GF-D8 (cell line): ENCODE measurements at regions not wholly inside any gene's neighbourhood (a gene's known extent, or its start where the extent isn't known, plus 50 kb on each side); places are given as distances from the start of the nearest gene placed in this dataset.

Experiments used
- DNase-seq: peaks from one replicate; lab custom pipeline; 2025; lab: John Stamatoyannopoulos, UW

GRCh38 chr3:117304681-117305080, 595.1 kb downstream of the TUSC7 start:
- DNase-seq: no peak

- no peak for DNase-seq
These were observed 596.1 kb downstream of the TUSC7 start for GRCh38 chr3:117305681-117306080.

DNA sequence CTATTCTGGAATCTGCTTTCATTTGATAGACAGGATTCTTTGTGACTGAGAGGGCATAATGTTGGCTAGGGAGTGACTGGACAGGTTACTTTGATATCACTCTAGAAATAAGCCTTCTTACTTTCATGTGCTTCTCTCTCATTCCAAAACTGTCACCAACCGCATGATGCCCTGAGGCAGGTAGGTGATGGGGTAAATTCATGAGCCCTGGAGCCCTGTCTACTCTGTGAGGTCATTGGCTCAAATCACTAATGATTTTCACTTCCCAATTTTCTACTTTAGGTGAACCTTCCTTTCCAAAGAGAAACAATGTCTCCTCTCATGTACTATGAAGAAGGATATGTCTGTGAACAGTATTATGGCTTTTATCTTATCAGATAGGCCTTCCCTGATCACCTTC, 596.7 kb downstream of the TUSC7 start:
- no peak for DNase-seq

DNA sequence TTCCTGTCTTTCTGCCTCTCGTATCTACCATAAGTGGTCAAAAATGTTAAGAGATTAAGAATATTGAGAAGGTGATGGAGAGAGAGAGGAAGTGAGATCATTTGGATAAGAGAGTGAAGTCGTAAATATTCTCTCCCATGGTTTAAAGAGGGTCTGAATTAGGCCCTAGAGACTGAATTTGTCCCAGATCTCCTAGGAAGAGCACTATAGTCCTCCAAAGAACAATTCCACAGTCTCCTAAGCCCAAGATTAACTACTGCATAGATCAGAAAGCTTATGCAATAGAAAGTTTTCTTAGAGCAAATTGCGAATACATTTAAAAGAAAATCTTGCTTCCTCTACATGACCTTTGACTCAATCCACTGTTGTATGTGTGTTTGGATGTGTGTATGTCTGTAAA, 598.8 kb downstream of the TUSC7 start:
- DNase-seq: no peak

DNA sequence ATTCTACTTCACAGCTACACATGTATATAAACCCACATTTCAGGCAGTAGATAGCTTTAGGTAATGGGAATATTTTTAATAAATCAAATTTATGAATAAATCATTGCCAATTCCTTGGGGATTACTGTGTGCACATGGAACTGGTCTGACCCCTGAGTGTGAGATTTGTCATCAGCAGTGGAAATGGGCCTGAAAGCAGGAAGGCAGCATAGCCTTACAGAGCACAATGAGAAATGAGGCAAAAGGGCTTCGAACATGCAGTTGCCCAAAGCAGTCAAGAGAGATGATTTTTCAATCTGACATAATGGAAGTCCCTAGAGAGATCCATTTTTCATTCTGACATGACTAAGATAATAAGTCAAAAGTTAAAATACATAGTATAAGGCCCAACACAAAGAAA, 599.2 kb downstream of the TUSC7 start:
- no peak for DNase-seq

- DNase-seq: no peak
These were observed 601.0 kb downstream of the TUSC7 start for GRCh38 chr3:117310536-117310935.

- DNase-seq: no peak
These were observed 605.0 kb downstream of the TUSC7 start for GRCh38 chr3:117314441-117315150.

GRCh38 chr3:117322866-117323265, 613.3 kb downstream of the TUSC7 start:
- DNase-seq: no peak

DNA sequence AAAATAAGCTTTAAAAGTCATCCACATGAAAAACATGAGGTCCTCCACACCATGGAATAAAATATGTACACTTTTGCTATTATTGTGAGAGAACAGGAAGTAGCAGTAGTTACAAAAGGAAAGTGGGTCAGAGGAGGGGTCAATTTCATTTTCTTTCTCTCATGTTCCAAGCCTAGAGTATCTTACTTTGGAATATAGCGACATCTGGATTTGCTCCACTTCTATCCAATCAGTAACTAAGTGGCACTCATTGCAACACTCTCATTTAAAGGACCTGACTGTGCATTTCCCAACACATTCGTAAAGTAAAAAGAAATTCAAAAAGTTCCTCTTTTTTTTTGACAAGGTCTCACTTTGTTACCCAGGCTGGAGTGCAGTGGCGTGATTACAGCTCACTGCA, 637.3 kb downstream of the TUSC7 start:
- DNase-seq: no peak

DNA sequence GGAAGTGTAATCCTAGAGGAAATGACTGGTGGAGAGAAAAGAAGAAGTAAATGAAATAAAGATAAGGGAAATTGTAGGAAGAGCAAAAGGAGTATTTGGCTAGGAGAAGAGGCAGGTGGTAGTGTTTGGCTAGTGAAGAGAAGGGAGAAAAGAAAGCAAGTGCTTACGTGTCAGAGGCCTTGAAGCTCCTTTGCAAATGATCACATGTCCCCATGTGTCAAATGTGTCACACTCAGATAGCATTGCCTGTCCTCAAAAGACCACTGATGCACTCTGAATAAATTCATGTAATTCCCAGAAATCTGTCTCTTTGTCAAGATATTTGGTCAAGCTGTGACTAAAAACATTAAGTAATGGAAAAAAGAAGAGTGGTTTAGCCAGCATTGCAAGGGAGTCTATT, 639.3 kb downstream of the TUSC7 start:
- no peak for DNase-seq

GRCh38 chr3:117349566-117349965, 640.0 kb downstream of the TUSC7 start:
- DNase-seq: no peak

DNA sequence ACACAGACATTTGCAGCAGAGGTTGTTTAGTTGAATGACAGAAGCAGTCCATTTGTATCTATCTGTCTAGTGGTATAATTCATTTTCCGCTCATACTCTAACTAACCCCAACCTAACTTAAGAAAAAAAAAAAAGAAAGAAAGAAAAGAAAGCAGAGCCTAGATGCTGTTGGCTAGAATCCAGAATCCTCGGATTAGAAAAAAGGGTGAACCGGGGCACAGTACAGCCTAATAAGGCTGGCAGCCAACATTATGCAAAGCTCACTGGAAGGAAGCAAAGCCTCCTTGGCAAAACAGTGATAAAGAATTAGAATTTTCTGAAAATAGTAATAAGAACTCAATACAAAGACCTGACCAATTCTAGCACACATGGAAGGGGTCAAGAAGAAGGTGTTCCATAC, 640.8 kb downstream of the TUSC7 start:
- no peak for DNase-seq

DNA sequence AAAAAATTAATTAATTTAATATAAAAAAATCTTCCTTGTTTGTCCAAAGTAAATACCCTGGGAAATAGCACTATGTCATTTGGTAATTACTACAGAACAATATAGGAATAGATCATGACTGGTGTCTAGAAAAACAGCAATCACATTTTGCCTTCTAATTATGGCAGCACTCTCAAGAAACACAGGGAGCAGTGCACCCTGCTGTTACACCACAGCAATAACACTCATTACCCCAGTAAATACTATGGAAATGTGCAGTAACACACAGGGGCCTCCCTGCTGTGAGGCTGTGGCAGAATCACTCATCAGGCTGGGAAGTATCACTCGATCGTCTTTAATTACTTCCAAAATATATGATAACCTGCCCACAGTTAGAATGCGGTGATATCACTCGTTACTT, 646.0 kb downstream of the TUSC7 start:
- no peak for DNase-seq

DNA sequence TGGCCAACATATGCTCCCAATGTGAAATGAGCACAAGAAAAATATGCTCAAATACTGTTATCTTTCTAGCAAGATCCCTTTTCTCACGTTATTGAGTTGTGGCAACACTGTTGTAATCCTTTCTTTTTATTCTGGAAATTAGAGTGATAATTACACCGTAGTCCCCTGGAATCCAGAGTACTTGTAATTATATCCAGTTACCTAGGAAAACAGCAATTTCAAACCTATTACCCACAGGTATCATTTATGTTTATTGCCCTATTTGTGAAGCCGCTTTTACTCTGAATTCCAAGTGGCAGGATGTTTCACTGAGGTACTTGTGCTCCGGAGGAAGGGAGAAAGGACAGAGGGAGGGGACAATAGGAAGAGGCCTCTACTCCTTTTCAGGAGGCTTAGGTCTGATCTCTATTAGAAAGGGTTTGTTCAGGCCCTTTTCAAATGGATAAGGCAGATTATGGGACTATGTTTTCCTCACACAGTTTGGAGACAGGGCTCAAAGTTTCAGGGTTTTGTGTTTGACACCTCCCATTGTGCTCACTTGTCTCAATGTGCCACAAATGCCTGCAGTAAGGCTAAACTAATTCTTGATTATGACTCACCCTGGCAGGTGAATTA, 646.6 kb downstream of the TUSC7 start:
- no peak for DNase-seq

GRCh38 chr3:117358717-117359314, 649.2 kb downstream of the TUSC7 start:
- DNase-seq: no peak

DNA sequence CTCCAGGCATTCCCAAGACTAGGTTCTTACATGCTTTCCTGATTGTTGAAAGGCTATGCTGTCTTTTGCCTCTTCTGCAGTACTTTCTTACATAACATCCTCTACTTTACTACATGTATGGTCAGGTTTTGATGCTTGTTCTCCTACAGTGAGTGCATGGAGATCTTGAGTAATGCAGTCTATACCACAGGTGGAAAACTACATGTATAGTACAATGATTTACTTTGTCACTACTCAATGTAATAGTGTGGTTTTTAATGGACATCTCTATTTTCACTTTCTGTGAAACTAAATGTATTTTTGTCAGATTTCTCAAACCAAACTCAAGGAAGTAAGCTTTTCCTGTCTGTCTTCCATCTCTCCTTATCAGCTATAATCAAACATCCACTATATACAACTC, 657.0 kb downstream of the TUSC7 start:
- no peak for DNase-seq

- no peak for DNase-seq
These were observed 658.3 kb downstream of the TUSC7 start for GRCh38 chr3:117367861-117368260.

DNA sequence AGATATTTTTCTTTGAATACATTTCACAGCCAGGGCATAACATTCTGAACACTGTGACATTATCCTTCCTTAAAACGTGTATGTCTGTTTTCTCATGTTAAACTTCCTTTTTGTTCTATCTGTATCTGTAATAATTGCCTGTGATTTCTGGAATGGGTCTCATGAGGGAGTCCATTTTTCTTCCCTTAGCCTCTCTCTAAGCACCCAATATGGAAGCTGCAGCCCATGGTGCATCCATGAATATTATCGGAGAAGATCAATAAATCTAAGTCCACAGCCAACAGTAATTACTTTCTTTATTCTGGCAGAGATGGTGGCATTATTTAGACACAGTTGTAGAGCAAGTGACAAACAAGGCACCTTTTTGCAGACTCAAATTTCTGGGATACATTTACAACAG, 671.1 kb downstream of the TUSC7 start:
- DNase-seq: no peak

DNA sequence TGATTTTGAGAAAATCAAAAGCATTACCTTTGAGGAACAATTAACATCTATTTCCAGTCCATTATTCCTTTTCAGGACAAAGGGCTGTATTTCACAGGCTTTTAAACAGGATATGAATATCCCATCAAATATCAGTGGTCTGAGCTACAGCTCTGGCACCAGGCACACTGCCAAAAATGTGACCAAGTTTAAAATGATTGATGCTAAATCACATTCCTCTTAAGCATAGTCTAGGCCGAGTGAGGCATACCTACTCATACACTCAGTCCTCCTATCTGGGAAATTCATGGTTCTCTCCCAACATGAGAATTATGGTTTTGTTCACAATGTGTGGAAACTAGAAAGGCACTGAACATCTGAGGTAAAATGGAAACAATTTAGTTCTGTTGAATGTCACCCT, 683.5 kb downstream of the TUSC7 start:
- no peak for DNase-seq

GRCh38 chr3:117398141-117398899, 688.7 kb downstream of the TUSC7 start:
- no peak for DNase-seq

DNA sequence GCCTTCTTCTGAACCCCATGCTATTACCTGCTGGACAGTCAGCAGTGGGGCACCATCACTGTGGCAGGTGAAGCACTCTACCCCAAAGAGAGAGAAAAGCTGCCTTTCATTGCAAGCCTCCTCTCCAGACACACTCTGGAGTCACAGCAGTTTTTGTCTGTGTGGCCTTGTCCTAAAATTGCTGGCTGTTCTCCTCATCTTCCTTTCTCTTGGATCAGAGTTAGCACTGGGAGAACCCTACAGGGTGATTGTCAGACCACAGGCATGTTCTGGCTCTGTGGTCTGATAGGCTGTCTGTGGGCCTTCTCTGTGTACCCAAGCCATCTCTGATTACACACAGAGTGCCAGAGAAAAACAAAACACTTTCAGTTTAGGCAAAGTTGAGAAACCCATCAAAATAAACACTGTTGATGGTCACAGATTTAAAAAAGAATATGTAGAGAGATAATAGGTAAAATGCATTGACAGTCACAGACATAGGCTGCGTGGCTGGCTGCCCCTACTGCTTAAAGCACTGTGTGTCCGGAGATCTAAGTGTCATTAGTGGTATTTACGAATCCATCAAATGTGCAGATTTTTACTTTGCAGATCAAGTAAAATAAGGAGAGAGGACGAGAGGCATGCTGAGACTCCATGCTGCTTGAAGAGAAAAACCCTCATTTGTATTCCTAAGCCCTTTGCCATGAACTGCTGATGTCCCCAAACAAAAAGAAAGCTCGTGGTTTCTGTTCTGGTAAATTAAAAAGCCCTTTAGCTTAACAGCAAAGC, 689.9 kb downstream of the TUSC7 start:
- DNase-seq: no peak

DNA sequence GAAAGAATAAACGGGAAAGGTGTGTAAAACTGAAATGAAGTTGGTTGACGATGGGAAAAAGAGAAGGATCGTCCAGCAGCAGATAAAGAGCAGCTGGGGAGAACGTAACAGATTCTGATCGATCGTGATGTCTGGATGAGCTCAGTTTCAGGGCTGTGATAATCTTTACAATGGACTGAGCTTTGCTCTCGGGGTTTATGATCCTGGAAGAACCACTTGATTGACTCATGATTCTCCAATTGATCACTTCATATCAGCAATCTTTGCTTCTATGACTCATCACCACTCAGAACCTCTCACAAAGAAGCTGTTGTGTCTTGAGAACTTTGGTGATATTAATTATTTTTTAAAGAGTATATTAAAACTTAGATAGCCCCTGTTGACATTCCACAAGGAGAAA, 690.7 kb downstream of the TUSC7 start:
- no peak for DNase-seq
